Stimulated activated CD4-positive, alpha-beta T cell treated with anti-CD3 and anti-CD28 coated beads, TNF-alpha, amount 100 ng/mL, for 4 hours (primary cell): ENCODE measurements at regions not wholly inside any gene's neighbourhood (a gene's known extent, or its start where the extent isn't known, plus 50 kb on each side); places are given as distances from the start of the nearest gene placed in this dataset.
"Not testable (repeated sequence)": the region's sequence is repeated elsewhere in the genome, so short reads cannot be mapped to it uniquely, and the experiment has no call there.

Experiments
- DNase-seq, 3 experiments: peaks; one replicate each; pipeline ENCODE4 v3.0.0-alpha.2; 2020; ENCODE audit warnings: low read depth in 3 of 3

DNA sequence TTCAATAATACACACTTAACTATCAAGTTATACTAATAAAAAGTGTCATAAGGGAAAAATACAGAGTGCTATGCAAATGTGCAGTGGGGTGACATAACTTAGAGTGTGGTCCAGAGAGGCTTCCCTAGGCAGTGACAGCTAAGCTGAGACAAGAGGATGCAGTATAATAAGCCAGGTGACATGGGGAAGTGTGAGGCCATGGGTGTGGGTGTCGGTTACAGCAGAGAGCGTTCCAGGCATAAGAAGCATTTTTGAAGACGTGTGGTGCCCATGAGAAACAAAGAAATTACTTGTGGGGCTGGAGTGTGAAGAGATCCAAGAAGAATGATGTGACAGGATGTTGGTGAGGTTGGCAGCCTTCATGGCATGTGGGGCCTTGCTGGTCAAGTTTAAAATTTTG, 78.1 kb upstream of the PICALM start:
- DNase-seq: no peak

DNA sequence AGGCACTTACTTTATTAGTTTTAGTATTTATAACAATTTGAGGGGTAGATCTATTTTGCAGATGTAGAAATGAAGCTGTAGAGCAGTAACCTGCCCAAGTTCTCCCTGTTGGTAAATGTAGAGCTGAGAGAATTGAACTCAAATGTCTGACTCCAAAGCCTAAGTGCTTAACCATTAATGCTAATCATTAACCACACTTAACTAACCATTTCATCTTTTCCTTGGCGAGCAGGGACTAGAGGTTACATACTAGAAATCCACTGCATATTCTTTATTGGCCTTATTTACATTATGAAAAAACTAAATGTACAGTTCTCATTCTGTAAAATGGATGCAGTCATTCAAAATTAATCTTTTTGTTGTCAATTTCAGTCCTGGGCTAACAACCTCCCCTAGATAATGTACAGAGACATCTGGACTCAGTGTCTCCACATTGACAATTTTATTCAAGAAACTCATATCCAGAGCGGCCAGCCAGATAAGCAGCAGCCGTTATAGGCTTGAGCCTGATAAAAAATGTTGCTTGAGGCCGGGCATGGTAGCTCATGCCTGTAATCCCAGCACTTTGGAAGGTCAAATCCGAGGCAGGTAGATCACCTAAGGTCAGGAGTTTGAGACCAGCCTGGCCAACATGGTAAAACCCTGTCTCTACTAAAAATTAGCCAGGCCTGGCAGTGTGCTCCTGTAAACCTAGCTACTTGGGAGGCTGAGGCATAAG, 76.7 kb upstream of the PICALM start:
- DNase-seq: no peak

DNA sequence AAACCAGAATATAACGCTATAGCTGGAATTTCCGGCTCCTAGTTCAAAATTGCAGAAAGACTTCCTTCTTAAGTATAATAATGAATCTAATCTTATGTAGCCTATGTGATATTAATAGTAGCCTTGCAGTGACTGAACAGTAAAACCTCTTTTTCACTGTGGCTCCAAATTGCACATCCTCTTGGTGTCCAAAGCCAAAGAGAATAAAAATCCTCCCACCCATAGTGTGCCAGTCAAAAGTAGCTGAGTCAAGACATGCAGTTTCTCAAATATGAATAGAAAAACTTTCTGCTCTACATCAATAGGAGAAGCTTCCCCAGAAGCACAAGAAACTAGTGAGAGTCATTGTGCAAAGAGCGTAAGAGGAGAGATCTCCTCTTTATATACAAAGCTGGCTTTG, 76.0 kb upstream of the PICALM start:
- no peak for DNase-seq

DNA sequence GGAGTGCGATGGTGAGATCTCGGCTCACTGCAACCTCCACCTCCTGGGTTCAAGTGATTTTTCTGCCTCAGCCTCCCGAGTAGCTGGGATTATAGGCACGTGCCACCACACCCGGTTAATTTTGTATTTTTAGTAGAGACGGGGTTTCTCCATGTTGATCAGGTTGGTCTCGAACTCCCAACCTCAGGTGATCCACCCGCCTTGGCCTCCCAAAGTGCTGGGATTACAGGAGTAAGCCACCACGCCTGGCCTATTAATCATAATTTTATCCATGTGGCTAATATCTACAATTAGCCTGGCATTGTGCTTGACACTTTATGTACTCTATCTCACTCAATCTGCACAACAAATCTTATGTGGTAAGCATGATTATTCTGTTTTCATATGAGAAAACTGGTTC, 75.2 kb upstream of the PICALM start:
- not testable (repeated sequence) for DNase-seq

DNA sequence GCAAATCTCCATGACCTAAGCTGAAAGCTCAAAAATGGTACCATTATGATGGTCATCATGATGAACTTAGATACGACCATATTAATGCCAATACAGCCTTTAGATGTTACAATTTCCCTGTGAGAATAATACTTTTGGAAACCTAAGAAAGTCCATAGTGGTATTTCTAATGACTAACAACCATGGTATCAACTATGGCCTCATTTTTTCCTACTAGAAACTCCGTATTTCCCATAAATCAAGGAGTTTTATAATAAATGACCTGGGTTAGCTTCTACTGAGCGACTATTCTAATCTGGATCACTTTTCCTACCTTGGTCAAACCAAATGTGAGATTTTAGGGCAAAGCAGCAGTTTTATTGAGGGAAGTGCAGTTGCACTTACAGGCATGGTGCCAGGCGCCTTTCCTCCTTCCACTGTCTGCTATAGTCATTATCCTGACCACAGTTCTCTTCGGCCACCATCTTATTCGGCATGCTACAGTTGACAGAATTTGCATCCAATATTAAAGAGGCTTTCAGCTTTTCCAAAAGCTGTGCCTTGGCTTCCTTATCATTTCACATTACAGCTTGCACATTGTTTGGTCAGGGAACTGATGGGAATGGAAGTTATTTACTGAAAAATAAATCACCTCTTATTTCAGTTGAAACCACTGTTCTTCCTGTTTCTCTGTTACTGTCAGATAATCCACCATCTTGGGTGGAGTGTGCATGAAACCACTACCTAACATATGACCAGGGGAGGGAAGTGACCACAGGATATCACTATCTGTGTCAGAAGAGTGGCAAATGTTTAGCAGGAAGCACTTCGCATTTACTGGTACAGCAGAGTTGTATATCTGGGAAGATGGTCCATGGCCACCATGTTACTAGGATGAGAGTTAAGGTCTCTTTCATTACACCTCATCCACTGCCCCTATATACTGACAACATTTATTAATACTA, 74.5 kb upstream of the PICALM start:
- no peak for DNase-seq

- no peak for DNase-seq
These were observed 73.3 kb upstream of the PICALM start for GRCh38 chr11:86142170-86142569.

DNA sequence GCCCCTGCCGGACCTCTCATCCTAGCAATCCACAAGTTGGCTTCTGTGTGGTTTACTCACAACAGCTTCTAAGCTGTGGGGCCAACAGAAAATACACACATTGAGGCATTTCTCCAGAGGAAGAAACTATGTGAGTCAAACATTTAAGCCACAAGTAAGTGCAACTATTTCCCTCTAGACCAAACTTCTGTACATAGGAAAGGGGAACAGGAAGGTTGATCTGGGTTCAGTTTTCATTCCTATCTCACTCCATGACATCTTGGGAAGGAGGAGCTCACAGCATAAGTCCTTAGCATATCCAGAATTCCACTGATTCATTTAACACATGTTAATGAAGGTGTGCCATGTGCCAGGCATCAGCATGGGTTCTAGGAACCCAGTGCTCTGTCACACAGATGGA, 72.8 kb upstream of the PICALM start:
- no peak for DNase-seq

- DNase-seq: no peak
These were observed 71.6 kb upstream of the PICALM start for GRCh38 chr11:86140334-86140990.

DNA sequence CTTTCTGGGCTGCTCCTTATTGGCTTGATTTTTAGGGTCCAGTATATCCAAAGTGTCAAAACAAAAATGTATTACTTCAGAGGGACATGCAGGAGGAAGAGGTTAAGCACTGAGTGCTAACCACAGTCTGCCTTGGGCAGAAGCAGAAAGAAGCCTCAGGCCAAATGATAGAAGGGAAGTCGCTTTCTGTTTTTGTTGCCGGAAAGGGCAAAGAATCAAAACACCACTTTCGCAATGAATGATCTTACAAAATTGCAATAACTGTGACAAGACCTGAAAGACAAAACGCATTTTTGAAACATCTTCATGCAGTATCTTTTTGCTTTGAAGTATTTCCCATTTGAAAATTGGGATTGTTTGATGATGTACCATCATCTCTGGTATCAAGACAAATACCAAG, 70.1 kb upstream of the PICALM start:
- DNase-seq: no peak

DNA sequence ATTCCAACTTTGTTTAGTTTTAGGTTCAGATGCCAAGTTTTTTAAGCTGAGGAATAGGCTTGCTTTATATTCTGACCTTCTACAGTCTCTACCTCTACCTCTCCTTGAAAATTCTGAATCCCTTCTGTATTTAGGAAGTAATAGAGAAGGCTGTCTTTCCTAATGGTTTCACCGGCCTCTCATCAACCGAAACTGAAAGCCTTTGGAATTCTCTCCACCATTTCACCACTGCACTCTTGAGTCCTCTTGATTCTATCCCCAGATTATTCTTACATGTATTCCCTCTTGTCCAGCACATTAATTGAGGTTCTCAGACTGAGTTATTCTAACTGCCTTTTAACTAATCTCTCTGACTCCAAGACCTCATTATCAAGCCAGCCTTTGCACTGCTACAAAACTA, 67.7 kb upstream of the PICALM start:
- no peak for DNase-seq

- DNase-seq: no peak
These were observed 66.4 kb upstream of the PICALM start for GRCh38 chr11:86135319-86135714.

GRCh38 chr11:86134580-86135318, 65.9 kb upstream of the PICALM start:
- DNase-seq: no peak

DNA sequence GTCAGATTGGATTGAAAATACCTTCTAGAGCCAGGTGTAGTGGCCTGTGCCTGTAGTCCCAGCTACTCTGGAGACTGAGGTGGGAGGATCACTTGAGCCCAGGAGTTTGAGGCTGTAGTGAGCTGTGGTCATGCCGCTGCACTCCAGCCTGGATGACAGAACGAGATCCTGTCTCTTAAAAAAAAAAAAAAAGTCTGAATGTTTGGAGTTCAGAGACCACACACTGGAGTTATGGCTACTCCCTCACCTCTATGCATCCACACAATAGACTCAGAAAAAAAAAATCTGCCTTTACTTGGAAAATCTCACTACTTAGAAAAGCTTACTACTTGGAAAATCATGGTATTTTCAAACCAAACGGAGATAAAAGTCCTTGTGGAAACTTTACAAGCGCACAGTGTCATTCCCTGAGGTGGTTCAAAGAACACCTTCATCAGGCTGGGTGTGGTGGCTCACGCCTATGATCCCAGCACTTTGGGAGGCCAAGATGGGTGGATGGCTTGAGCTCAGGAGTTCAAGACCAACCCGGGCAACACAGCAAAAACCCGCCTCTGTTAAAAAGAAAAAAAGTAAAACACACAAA, 63.9 kb upstream of the PICALM start:
- DNase-seq: no peak

GRCh38 chr11:86129740-86130540, 61.1 kb upstream of the PICALM start:
- DNase-seq: no peak

GRCh38 chr11:86128914-86129313, 60.0 kb upstream of the PICALM start:
- no peak for DNase-seq

GRCh38 chr11:86126862-86127261, 58.0 kb upstream of the PICALM start:
- DNase-seq: no peak

- DNase-seq: no peak
These were observed 55.7 kb upstream of the PICALM start for GRCh38 chr11:86124251-86125233.

DNA sequence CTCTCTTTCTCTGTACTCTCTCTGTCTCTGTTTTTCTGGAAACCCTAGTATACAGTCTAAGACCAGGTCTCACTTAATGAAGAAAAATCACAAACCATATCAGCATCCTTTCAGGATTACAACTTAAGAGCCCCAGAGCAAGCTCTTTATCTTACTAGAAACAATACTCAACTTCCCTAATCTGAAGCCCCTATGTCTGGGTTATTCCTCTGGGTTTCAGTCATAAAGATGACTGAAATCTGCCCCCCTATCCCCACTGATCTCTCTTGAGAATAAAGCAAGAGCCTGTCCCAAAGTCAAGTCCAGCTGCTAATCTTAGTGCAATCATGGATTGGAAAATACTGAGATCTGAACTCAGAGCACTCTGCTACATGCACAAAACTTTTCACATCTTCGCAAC, 53.9 kb upstream of the PICALM start:
- no peak for DNase-seq

- no peak for DNase-seq
These were observed 51.9 kb upstream of the PICALM start for GRCh38 chr11:86120807-86121206.
